Endothelial cell (in vitro differentiated cells): ENCODE measurements at regions not wholly inside any gene's neighbourhood (a gene's known extent, or its start where the extent isn't known, plus 50 kb on each side); places are given as distances from the start of the nearest gene placed in this dataset.

ENCODE experiments used
- DNase-seq: peaks from one replicate; pipeline ENCODE4 v3.0.0; 2021; ENCODE audit warnings: low spot score
- H3K27ac Mint-ChIP-seq: one replicate; pipeline ENCODE4 v1.8.0; 2021; ENCODE audit warnings: mixed read lengths, inconsistent platforms; ENCODE audit not compliant: unreplicated experiment
- H3K27me3 Mint-ChIP-seq: one replicate; pipeline ENCODE4 v1.8.0; 2021; ENCODE audit warnings: mild to moderate bottlenecking, moderate library complexity, mixed read lengths, inconsistent platforms; ENCODE audit not compliant: unreplicated experiment
- H3K36me3 Mint-ChIP-seq: one replicate; pipeline ENCODE4 v1.8.0; 2021; ENCODE audit warnings: mild to moderate bottlenecking, low read depth, mixed read lengths, inconsistent platforms; ENCODE audit not compliant: unreplicated experiment
- H3K4me1 Mint-ChIP-seq: one replicate; pipeline ENCODE4 v1.8.0; 2021; ENCODE audit warnings: mild to moderate bottlenecking, mixed read lengths, inconsistent platforms; ENCODE audit not compliant: unreplicated experiment
- H3K4me3 Mint-ChIP-seq: one replicate; pipeline ENCODE4 v1.8.0; 2021; ENCODE audit warnings: mild to moderate bottlenecking, mixed read lengths, inconsistent platforms; ENCODE audit not compliant: unreplicated experiment
- H3K9me3 Mint-ChIP-seq: one replicate; pipeline ENCODE4 v1.8.0; 2021; ENCODE audit warnings: mixed read lengths, inconsistent platforms; ENCODE audit not compliant: unreplicated experiment
- CTCF ChIP-seq: fragments of 200-600 bp; sonication (generic); IDR thresholded peaks from one replicate; pipeline ENCODE4 v1.5.0; 2021; ENCODE audit warnings: antibody characterized with exemption; ENCODE audit not compliant: unreplicated experiment

GRCh38 chr14:43243168-43243567 lies 1263.9 kb downstream of the FSCB start:
- no peak for DNase-seq
- no peak overlapping the region for H3K27ac Mint-ChIP-seq
- no peaks in the 10 kb centered on the region for H3K4me1 Mint-ChIP-seq
- H3K4me3 Mint-ChIP-seq, result no peak overlapping the region
- peaks cover 1% of the 10 kb centered on the region for H3K27me3 Mint-ChIP-seq
- no peaks in the 10 kb centered on the region for H3K36me3 Mint-ChIP-seq
- no peak for TF ChIP-seq CTCF
- no peaks in the 10 kb centered on the region for H3K9me3 Mint-ChIP-seq

GRCh38 chr14:43232261-43232660 lies 1274.8 kb downstream of the FSCB start:
- no peak for TF ChIP-seq CTCF
- no peak for DNase-seq
- H3K27me3 Mint-ChIP-seq, result no peaks in the 10 kb centered on the region
- H3K36me3 Mint-ChIP-seq, result no peaks in the 10 kb centered on the region
- no peak overlapping the region for H3K4me3 Mint-ChIP-seq
- H3K27ac Mint-ChIP-seq, result no peak overlapping the region
- H3K4me1 Mint-ChIP-seq, result no peaks in the 10 kb centered on the region
- no peaks in the 10 kb centered on the region for H3K9me3 Mint-ChIP-seq

- H3K27me3 Mint-ChIP-seq, result no peaks in the 10 kb centered on the region
- DNase-seq, result no peak
- no peak overlapping the region for H3K27ac Mint-ChIP-seq
- TF ChIP-seq CTCF, result no peak
- H3K4me3 Mint-ChIP-seq, result no peak overlapping the region
- no peaks in the 10 kb centered on the region for H3K36me3 Mint-ChIP-seq
- H3K4me1 Mint-ChIP-seq, result no peaks in the 10 kb centered on the region
- H3K9me3 Mint-ChIP-seq, result no peaks in the 10 kb centered on the region
Observed at GRCh38 chr14:43215524-43215923, 1291.6 kb downstream of the FSCB start.

- Mint-ChIP-seq H3K27ac (no peak overlapping the region), H3K4me1 (no peaks in the 10 kb centered on the region), H3K9me3 (no peaks in the 10 kb centered on the region), H3K4me3 (no peak overlapping the region), H3K36me3 (no peaks in the 10 kb centered on the region), H3K27me3 (no peaks in the 10 kb centered on the region)
- no peak for DNase-seq
- TF ChIP-seq CTCF, result no peak
Observed at GRCh38 chr14:43207189-43207588, 1299.9 kb downstream of the FSCB start.

GRCh38 chr14:43204816-43205215 lies 1302.3 kb downstream of the FSCB start:
- TF ChIP-seq CTCF, result no peak
- no peak for DNase-seq
- Mint-ChIP-seq H3K27ac (no peak overlapping the region), H3K36me3 (no peaks in the 10 kb centered on the region), H3K9me3 (no peaks in the 10 kb centered on the region), H3K4me1 (no peaks in the 10 kb centered on the region), H3K4me3 (no peak overlapping the region), H3K27me3 (no peaks in the 10 kb centered on the region)
